ENCODE measurements at regions not wholly inside any gene's neighbourhood (a gene's known extent, or its start where the extent isn't known, plus 50 kb on each side); places are given as distances from the start of the nearest gene placed in this dataset.

GRCh38 chr12:74285773-74286172 lies 251.9 kb upstream of the ATXN7L3B start:
- DNase-seq = no peak

GRCh38 chr12:74286254-74286653 lies 251.4 kb upstream of the ATXN7L3B start:
- DNase-seq = no peak

DNA sequence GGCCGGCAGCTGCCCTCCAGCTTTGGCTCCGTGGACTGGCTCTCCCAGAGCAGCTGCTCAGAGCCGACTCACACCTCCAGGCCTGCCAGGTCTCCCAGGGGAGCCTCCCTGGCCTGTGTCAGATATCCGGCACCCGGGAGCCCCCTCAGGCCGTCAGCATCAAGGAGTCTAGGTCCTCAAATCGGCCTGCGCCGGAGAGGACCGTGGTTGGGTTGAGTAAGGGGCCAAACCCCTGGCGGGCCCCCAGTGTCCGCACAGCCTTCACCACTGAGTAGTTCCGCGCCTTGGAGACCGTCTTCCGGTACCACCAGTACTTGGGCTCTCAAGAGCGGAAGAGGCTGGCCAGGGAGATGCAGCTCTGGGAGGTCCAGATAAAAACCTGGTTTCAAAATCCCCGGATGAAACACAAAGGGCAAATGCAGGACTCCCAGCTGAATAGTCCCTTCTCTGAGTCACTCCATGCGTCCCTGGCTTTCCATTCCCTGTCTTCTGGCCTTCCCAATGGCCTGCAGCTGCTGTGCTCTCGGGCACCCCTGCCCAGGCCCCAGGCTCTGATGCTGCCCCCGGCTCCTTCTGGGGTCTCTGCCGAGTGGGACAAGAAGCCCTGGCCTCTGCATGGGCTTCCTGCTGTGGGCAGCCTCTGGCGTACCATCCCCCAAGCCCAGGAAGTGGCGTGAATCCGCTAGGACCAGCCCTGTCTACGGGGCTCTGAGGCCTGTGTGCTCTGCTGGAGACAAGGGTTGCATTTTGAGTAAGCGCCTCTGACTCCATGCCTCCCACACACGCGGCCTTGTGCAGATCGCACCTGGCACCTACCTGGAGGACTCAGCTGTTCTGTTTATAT lies 245.1 kb upstream of the ATXN7L3B start:
- no peak for DNase-seq

DNA sequence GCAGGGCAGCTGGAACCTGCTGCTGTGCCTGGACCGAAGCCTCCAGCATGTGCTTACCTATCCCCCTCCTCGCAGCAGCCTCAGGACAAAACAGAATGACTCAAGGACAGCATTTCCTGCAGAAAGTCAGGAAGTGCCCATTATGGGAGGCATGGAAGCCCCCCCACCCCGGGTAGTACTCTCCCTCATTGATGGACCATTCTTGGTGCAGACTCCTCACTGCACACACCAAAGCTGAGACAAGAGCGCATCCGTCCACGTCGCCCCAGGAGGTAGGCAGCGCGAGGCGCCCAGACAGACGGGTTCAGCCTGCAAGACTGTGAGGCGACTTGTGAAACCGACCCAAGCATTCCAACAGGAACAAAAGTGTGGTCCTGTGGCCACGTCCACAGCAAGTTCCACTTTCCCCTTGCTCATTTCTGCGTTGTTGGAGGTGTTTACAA lies 243.9 kb upstream of the ATXN7L3B start:
- no peak for DNase-seq

GRCh38 chr12:74317078-74317601 lies 220.5 kb upstream of the ATXN7L3B start:
- DNase-seq = no peak

GRCh38 chr12:74317741-74318140 lies 219.9 kb upstream of the ATXN7L3B start:
- no peak for DNase-seq

GRCh38 chr12:74319886-74320285 lies 217.7 kb upstream of the ATXN7L3B start:
- DNase-seq = no peak

- DNase-seq = no peak
Observed at GRCh38 chr12:74321381-74321780, 216.3 kb upstream of the ATXN7L3B start.

GRCh38 chr12:74322792-74323191 lies 214.8 kb upstream of the ATXN7L3B start:
- DNase-seq = no peak

DNA sequence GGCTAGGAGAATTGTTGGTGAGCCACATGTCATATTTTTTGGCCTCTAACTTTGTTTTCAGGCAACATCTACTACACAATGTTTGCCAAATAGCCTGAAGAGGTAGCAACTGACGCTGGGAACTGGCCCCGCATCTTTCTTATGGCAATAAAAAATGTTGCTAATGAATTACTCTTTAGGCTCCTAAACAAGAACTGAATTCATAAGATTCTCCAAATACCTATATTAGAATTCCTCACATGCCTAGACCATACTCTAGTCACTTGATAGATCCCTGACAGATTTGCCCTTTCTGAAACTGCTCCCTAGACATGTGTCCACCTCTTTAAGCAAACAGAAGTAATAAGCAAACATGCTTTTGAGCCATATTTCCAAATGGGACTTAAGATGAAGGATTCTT lies 209.0 kb upstream of the ATXN7L3B start:
- no peak for DNase-seq

GRCh38 chr12:74334780-74335179 lies 202.9 kb upstream of the ATXN7L3B start:
- no peak for DNase-seq

DNA sequence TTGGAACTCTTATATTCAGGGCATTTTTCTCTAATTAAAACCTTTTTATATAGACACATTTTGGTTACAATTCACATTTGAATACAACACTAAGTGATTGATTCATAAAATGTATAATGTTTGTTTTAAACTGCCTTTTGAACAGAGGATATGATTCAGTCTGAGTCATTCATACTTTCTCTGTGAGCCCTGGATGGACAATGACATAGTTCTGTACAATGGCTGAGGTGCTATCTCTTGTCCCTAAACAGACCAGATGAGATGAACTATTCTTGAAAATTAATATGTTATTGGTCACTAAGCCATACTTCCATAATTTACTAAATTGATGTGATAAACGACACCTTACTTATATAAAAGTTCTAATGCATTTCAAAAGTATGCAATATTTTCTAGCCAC lies 199.7 kb upstream of the ATXN7L3B start:
- DNase-seq = no peak

DNA sequence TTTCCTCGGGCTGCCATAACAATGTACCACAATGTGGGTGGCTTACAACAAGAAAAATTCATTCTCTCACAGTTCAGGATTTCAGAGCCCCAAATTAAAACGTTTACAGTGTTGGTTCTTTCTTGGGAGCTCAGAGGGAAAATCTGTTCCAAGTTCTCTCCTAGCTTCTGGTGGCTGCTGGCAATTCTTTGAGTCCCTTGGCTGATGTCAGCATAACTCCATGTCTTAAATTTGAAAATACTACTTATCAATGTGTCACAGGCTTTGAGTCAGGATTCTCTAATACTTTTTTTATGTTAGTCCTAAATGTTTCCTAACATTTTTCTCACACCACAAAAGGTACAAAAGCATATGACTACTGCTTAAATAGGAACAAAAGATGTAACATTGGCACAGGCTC lies 198.4 kb upstream of the ATXN7L3B start:
- no peak for DNase-seq

GRCh38 chr12:74349925-74350324 lies 187.7 kb upstream of the ATXN7L3B start:
- DNase-seq = no peak

- no peak for DNase-seq
Observed at GRCh38 chr12:74365178-74365964, 172.3 kb upstream of the ATXN7L3B start.

DNA sequence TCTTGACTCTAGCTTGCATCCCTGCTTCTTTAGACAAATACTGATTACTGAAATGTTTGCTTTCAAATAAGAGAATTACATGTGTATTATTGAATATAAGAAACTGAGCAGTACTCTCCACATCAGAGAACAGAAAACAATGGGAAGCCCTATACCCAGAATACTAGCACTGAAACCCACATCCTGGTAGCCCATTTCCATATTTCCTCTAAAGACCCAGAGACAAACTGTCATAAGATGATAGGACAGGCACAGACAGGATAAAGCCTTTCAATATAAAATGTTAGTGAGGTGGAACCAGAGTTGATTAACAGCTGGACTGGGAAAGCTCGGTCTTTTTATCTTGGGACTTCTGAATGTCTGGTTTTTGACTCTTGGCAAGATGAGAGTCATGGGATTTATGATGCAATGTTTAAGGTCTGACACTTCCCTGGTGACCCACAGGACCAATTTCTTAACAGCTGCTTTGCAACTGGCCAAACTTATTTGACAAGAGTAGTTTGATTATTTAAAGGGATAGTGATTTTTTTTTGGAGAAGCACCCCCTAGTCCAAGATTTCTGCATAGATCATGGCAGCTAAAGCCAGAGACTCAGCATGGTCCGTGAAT lies 166.9 kb upstream of the ATXN7L3B start:
- peak; percentile 2 to 18 for DNase-seq

DNA sequence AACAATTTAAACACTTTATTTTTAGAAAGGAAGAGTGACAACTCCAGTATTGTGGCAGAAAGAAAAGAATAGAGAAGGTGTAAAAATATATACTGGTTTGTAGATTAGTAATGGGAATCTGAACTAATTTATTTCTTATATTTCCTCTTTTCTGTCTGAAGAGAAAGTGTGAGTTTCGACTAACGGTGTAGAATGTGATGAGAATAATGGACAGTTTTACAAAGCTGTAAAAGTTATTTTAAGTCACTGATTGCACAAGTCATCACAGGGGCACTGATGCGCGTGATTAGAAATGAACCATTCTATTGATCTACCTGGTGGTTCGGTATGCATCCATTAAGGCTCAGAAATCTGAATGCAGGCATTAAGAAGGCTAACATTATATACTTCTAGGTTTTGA lies 158.5 kb upstream of the ATXN7L3B start:
- no peak for DNase-seq

DNA sequence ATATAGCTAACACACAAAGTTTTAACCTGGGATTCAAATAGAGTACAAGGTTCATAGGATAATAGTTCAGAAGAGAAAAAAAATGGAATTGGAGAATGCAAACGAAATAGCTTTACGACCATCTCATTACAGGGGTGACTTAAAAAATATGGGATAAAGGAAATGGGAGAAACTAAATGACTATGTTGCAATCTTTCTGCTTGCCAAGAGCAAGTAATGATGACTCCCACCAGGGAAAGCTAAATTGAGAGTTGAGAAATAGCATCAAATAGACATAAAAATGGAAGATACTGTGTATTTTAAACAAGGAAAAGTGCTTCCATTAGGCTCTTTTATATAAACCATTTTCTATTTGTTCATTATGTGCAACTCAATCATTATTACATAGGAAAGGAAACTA lies 155.7 kb upstream of the ATXN7L3B start:
- DNase-seq = no peak

GRCh38 chr12:74382983-74383382 lies 154.7 kb upstream of the ATXN7L3B start:
- DNase-seq = no peak

- no peak for DNase-seq
Observed at GRCh38 chr12:74391283-74391682, 146.4 kb upstream of the ATXN7L3B start.

GRCh38 chr12:74393272-74393671 lies 144.4 kb upstream of the ATXN7L3B start:
- no peak for DNase-seq

- DNase-seq = no peak
Observed at GRCh38 chr12:74394647-74395046, 143.0 kb upstream of the ATXN7L3B start.

GRCh38 chr12:74401035-74401434 lies 136.6 kb upstream of the ATXN7L3B start:
- no peak for DNase-seq

Data from inflammatory macrophage (primary cell).